Endometrial microvascular endothelial cells (primary cell): ENCODE measurements at regions not wholly inside any gene's neighbourhood (a gene's known extent, or its start where the extent isn't known, plus 50 kb on each side); places are given as distances from the start of the nearest gene placed in this dataset.

Experiments used
- in situ Hi-C: cut with HindIII; loops from 2 replicates; pipeline ENCODE4 v1.10.0; 2017; ENCODE audit warnings: low sequenced_read_pairs, low pct_unique_long_range_greater_than_20kb; ENCODE audit errors: inconsistent ontology term

- in situ Hi-C loops = no loop called here
Observed at GRCh38 chr2:196268538-196269338, 97.4 kb upstream of the STK17B start.

GRCh38 chr2:196271795-196272194, 100.4 kb upstream of the STK17B start:
- in situ Hi-C loops = no loop called here

- in situ Hi-C loops = no loop called here
Observed at GRCh38 chr2:196274387-196274809, 103.0 kb upstream of the STK17B start.

- in situ Hi-C loops = no loop called here
Observed at GRCh38 chr2:196275646-196276352, 104.4 kb upstream of the STK17B start.

GRCh38 chr2:196276421-196276820, 105.0 kb upstream of the STK17B start:
- in situ Hi-C loops = no loop called here

- in situ Hi-C loops = no loop called here
Observed at GRCh38 chr2:196277002-196277401, 105.6 kb upstream of the STK17B start.

GRCh38 chr2:196278491-196278911, 107.1 kb upstream of the STK17B start:
- in situ Hi-C loops = no loop called here

- in situ Hi-C loops = no loop called here
Observed at GRCh38 chr2:196279541-196279940, 108.2 kb upstream of the STK17B start.

GRCh38 chr2:196284144-196284844, 112.9 kb upstream of the STK17B start:
- in situ Hi-C loops = no loop called here

- in situ Hi-C loops = no loop called here
Observed at GRCh38 chr2:196284866-196285557, 113.6 kb upstream of the STK17B start.

GRCh38 chr2:196286821-196287220, 115.4 kb upstream of the STK17B start:
- in situ Hi-C loops = no loop called here

GRCh38 chr2:196287523-196287922, 116.1 kb upstream of the STK17B start:
- in situ Hi-C loops = no loop called here

- in situ Hi-C loops = no loop called here
Observed at GRCh38 chr2:196288006-196288538, 116.7 kb upstream of the STK17B start.

GRCh38 chr2:196289000-196289399, 117.6 kb upstream of the STK17B start:
- in situ Hi-C loops = no loop called here

- in situ Hi-C loops = no loop called here
Observed at GRCh38 chr2:196290136-196290535, 118.8 kb upstream of the STK17B start.

GRCh38 chr2:196290569-196290968, 119.2 kb upstream of the STK17B start:
- in situ Hi-C loops = no loop called here

- in situ Hi-C loops = no loop called here
Observed at GRCh38 chr2:196291426-196291825, 120.0 kb upstream of the STK17B start.

- in situ Hi-C loops = no loop called here
Observed at GRCh38 chr2:196291873-196292800, 120.8 kb upstream of the STK17B start.
